GM23338 (cell line): ENCODE measurements at regions not wholly inside any gene's neighbourhood (a gene's known extent, or its start where the extent isn't known, plus 50 kb on each side); places are given as distances from the start of the nearest gene placed in this dataset.

Source experiments
- CREB1 ChIP-seq: fragments of 250-450 bp; sonication (Bioruptor Pico); IDR thresholded peaks from 2 replicates; pipeline ENCODE4 v1.5.0; 2020; ENCODE audit warnings: low read depth, mild to moderate bottlenecking, moderate library complexity
- EZH2 ChIP-seq: fragments of 200-600 bp; sonication (generic); IDR thresholded peaks from one replicate; pipeline ENCODE4 v1.8.0; 2017; ENCODE audit warnings: antibody characterized with exemption, mild to moderate bottlenecking, low read depth; ENCODE audit not compliant: unreplicated experiment
- EZH2phosphoT487 ChIP-seq: fragments of 200-600 bp; sonication (generic); IDR thresholded peaks from one replicate; pipeline ENCODE4 v1.8.1; 2018; ENCODE audit warnings: antibody characterized with exemption; ENCODE audit not compliant: unreplicated experiment
- JUNB ChIP-seq: IDR thresholded peaks from one replicate; pipeline ENCODE4 v1.6.1; 2016; ENCODE audit warnings: antibody characterized with exemption; ENCODE audit not compliant: unreplicated experiment
- POLR2AphosphoS5 ChIP-seq: IDR thresholded peaks from 2 replicates; pipeline ENCODE4 v1.6.1; 2016; ENCODE audit warnings: antibody characterized with exemption, low read depth
- TF ChIP-seq, protein P1 (sequence below), 2 experiments: fragments of 200-600 bp in 1 of 2; sonication (generic) in 1 of 2; conservative IDR thresholded peaks; 2 replicates each; pipeline versions ENCODE4 v1.5.1 to v1.6.1; 2016 to 2017; ENCODE audit warnings: antibody characterized with exemption in 2 of 2, low read depth in 2 of 2, mild to moderate bottlenecking in 2 of 2, moderate library complexity in 1 of 2
- TF ChIP-seq, protein P2 (sequence below): IDR thresholded peaks from one replicate; pipeline ENCODE4 v1.6.1; 2018; ENCODE audit warnings: antibody characterized with exemption; ENCODE audit not compliant: unreplicated experiment

DNA sequence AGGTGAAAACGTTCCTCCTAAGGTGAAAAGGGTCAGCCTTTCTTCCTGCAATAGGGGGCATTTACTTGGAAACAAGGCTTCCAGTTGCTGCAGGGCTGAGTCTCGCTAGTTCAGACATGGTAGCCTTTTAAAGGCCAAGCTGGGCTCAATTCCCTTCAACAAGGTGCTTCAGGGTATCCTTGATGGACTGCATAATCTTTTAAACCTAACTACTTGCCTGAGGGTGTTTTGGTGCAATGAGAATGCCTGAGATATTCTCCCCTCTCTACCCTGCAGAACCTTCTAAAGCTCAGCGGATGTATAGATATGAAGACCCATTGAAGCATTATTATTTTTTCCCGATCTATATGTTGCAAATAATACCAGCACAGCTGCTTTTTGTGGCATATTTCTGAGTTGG lies 416.1 kb downstream of the QKI start:
- TF ChIP-seq, protein P1, sequence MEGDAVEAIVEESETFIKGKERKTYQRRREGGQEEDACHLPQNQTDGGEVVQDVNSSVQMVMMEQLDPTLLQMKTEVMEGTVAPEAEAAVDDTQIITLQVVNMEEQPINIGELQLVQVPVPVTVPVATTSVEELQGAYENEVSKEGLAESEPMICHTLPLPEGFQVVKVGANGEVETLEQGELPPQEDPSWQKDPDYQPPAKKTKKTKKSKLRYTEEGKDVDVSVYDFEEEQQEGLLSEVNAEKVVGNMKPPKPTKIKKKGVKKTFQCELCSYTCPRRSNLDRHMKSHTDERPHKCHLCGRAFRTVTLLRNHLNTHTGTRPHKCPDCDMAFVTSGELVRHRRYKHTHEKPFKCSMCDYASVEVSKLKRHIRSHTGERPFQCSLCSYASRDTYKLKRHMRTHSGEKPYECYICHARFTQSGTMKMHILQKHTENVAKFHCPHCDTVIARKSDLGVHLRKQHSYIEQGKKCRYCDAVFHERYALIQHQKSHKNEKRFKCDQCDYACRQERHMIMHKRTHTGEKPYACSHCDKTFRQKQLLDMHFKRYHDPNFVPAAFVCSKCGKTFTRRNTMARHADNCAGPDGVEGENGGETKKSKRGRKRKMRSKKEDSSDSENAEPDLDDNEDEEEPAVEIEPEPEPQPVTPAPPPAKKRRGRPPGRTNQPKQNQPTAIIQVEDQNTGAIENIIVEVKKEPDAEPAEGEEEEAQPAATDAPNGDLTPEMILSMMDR (conservative IDR thresholded peaks at IDR 0.05; ENCODE audit: low read depth in 2 of 2) = no peak
- no peak for TF ChIP-seq POLR2AphosphoS5
- no peak for TF ChIP-seq EZH2
- no peak for TF ChIP-seq CREB1 (CRISPR knock-in tag)
- TF ChIP-seq EZH2phosphoT487 = no peak
- TF ChIP-seq, protein P2, sequence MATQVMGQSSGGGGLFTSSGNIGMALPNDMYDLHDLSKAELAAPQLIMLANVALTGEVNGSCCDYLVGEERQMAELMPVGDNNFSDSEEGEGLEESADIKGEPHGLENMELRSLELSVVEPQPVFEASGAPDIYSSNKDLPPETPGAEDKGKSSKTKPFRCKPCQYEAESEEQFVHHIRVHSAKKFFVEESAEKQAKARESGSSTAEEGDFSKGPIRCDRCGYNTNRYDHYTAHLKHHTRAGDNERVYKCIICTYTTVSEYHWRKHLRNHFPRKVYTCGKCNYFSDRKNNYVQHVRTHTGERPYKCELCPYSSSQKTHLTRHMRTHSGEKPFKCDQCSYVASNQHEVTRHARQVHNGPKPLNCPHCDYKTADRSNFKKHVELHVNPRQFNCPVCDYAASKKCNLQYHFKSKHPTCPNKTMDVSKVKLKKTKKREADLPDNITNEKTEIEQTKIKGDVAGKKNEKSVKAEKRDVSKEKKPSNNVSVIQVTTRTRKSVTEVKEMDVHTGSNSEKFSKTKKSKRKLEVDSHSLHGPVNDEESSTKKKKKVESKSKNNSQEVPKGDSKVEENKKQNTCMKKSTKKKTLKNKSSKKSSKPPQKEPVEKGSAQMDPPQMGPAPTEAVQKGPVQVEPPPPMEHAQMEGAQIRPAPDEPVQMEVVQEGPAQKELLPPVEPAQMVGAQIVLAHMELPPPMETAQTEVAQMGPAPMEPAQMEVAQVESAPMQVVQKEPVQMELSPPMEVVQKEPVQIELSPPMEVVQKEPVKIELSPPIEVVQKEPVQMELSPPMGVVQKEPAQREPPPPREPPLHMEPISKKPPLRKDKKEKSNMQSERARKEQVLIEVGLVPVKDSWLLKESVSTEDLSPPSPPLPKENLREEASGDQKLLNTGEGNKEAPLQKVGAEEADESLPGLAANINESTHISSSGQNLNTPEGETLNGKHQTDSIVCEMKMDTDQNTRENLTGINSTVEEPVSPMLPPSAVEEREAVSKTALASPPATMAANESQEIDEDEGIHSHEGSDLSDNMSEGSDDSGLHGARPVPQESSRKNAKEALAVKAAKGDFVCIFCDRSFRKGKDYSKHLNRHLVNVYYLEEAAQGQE = no peak
- TF ChIP-seq JUNB = no peak
